ENCODE measurements at regions not wholly inside any gene's neighbourhood (a gene's known extent, or its start where the extent isn't known, plus 50 kb on each side); places are given as distances from the start of the nearest gene placed in this dataset.

GRCh38 chr2:8605351-8606065, 76.3 kb upstream of the ID2 start:
- Histone ChIP-seq H3K27ac (ENCODE audit: insufficient read length, low read depth, low read length) (no peak overlapping the region), H3K79me1 (ENCODE audit: insufficient read depth, low read depth, low read length, poor library complexity, severe bottlenecking) (no peaks in the 10 kb centered on the region), H2BK5ac (ENCODE audit: insufficient read length, low read length) (no peak overlapping the region), H3K79me2 (ENCODE audit: insufficient read depth, low read length) (no peaks in the 10 kb centered on the region), H3K23ac (ENCODE audit: insufficient read length, low read depth, low read length) (no peak overlapping the region), H2AK5ac (ENCODE audit: insufficient read length, low read length) (no peak overlapping the region), H3K56ac (ENCODE audit: insufficient read length, low read depth, low read length) (no peak overlapping the region), H2AFZ (ENCODE audit: low read length) (no peak overlapping the region), H3K27me3 (ENCODE audit: insufficient read depth, low read length) (no peaks in the 10 kb centered on the region; the same call in 1 of the 2 replicates), H3K4me2 (ENCODE audit: insufficient read depth, insufficient read length, low read length) (no peak overlapping the region), H2BK15ac (ENCODE audit: low read depth, low read length) (no peak overlapping the region), H2BK12ac (ENCODE audit: insufficient read length, low read depth, low read length) (no peak overlapping the region), H3K9me3 (ENCODE audit: control insufficient read depth, low read depth, low read length) (no peaks in the 10 kb centered on the region), H3T11ph (ENCODE audit: low read length) (no peak overlapping the region), H3K23me2 (ENCODE audit: insufficient read length, low read depth, low read length, poor library complexity, severe bottlenecking) (no peaks in the 10 kb centered on the region), H4K20me1 (ENCODE audit: control insufficient read depth, insufficient read depth, insufficient read length) (no peaks in the 10 kb centered on the region), H4K8ac (replicated peaks; ENCODE audit: insufficient read length, low read depth, low read length) (no peak overlapping the region), H3K9ac (ENCODE audit: extremely low read depth, insufficient read length, low read length) (no peak overlapping the region), H3K4me1 (ENCODE audit: insufficient read depth, low read length) (no peaks in the 10 kb centered on the region; the same call in 1 of the 2 replicates), H2BK20ac (ENCODE audit: low read depth, low read length, poor library complexity, severe bottlenecking) (no peak overlapping the region), H3K14ac (ENCODE audit: insufficient read depth, low read length) (no peak overlapping the region), H4K5ac (ENCODE audit: insufficient read length, low read depth, low read length) (no peak overlapping the region), H3K18ac (ENCODE audit: insufficient read length, low read depth, low read length) (no peak overlapping the region), H4K91ac (ENCODE audit: insufficient read length, low read depth, low read length) (no peak overlapping the region), H3K4ac (ENCODE audit: low read depth, low read length) (no peak overlapping the region), H2BK120ac (ENCODE audit: low read depth, low read length, poor library complexity, severe bottlenecking) (no peak overlapping the region)
- peaks cover 0 to 2% of the 10 kb centered on the region in 2 experiments; a peak in 1 of 5 replicates for H3K9me3 Mint-ChIP-seq
- H3K27ac Mint-ChIP-seq = no peak overlapping the region
- peaks cover 12 to 15% of the 10 kb centered on the region in 2 experiments for H3K4me1 Mint-ChIP-seq
- TF ChIP-seq CTCF (conservative IDR thresholded peaks at IDR 0.05) = no peak
- H3K36me3 Mint-ChIP-seq (ENCODE audit: insufficient read depth in 1 of 3, low read depth in 3 of 3) = peaks cover 0 to 2% (median under 1%) of the 10 kb centered on the region in 3 experiments; a peak in 3 of 7 replicates
- H3K4me3 Mint-ChIP-seq = no peak overlapping the region
- peaks cover 19% of the 10 kb centered on the region for H3K27me3 Mint-ChIP-seq (ENCODE audit: low read depth)
- no CpG with 5 or more reads among the region's 8 CpGs for WGBS (ENCODE audit: extremely low coverage, insufficient read length, low lambda C conversion rate)
- no peak for DNase-seq

All from H9 (cell line).